ENCODE measurements at regions not wholly inside any gene's neighbourhood (a gene's known extent, or its start where the extent isn't known, plus 50 kb on each side); places are given as distances from the start of the nearest gene placed in this dataset.

GRCh38 chr5:164578401-164578800, 1073.0 kb downstream of the MAT2B start:
- no peaks in the 10 kb centered on the region for H3K27me3 Mint-ChIP-seq
- no peak overlapping the region for H3K27ac Mint-ChIP-seq
- no peak overlapping the region for H3K4me3 Mint-ChIP-seq
- no peaks in the 10 kb centered on the region for H3K4me1 Mint-ChIP-seq (ENCODE audit: low read depth)
- no peaks in the 10 kb centered on the region for H3K36me3 Mint-ChIP-seq (ENCODE audit: low read depth)
- intact Hi-C loops (cut with micrococcal nuclease) = no loop called here
- no peaks in the 10 kb centered on the region for H3K9me3 Mint-ChIP-seq

DNA sequence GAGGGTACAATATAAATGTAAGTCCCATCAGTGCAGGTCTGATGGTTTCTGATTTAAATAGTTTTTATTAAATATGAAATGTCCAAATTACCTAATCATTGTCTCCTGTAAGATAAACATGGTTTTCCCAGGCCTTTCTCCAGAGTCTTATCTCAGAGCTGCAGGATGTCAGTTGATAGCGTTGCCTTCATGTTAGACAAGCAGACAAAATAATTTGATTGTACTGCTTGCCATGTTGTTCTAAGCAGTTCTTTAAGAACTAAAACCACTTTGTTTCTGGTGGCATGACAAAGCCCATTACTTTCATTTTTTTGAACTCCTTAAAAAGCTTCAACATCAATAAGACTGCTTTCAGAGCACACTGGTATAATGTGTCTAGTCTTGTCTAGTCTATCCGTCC, 1073.5 kb downstream of the MAT2B start:
- Mint-ChIP-seq H3K4me3 (no peak overlapping the region), H3K27me3 (no peaks in the 10 kb centered on the region), H3K4me1 (ENCODE audit: low read depth) (no peaks in the 10 kb centered on the region), H3K9me3 (no peaks in the 10 kb centered on the region), H3K36me3 (ENCODE audit: low read depth) (no peaks in the 10 kb centered on the region), H3K27ac (no peak overlapping the region)
- intact Hi-C loops (cut with micrococcal nuclease) = no loop called here

DNA sequence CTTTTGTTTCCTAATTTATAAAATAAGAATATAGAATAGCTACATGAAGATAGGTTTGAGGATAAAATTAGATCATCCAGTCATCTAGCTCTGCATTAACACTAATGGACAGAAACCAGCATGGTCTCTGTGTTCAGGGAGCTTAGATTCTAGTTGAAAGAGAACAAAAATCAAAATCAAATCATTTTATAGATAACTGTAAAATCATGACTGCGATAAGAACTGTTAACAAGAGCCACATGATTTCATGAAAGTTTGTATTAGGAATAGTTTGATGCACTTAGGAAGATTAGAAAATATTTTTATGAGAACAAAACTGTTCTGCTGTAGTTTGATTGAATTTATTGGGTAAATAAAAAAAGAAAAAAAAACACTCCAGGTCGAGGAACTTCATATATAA, 1074.7 kb downstream of the MAT2B start:
- H3K9me3 Mint-ChIP-seq = no peaks in the 10 kb centered on the region
- intact Hi-C loops (cut with micrococcal nuclease) = no loop called here
- H3K4me3 Mint-ChIP-seq = no peak overlapping the region
- H3K27ac Mint-ChIP-seq = no peak overlapping the region
- no peaks in the 10 kb centered on the region for H3K27me3 Mint-ChIP-seq
- H3K4me1 Mint-ChIP-seq (ENCODE audit: low read depth) = no peaks in the 10 kb centered on the region
- no peaks in the 10 kb centered on the region for H3K36me3 Mint-ChIP-seq (ENCODE audit: low read depth)

DNA sequence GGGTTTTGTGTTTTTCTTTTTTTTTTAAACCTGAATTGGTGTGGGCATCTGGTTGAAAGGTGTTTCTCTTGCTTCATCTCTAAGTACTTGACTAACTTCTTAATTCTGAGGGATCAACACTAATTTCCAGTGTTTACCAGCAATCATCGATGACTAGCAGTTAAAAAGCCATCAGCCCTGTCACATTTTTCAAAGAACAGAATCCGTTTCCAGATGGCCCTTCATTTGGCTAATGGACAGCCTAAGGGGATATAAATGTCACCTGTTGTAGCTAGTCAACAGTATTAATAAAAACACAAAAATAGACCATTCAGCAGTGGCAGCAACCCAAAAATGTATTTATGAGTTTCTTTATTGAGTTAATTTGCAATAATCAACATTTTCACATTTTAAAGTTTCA, 1076.5 kb downstream of the MAT2B start:
- H3K4me1 Mint-ChIP-seq (ENCODE audit: low read depth) = no peaks in the 10 kb centered on the region
- no peak overlapping the region for H3K4me3 Mint-ChIP-seq
- intact Hi-C loops (cut with micrococcal nuclease) = no loop called here
- H3K27me3 Mint-ChIP-seq = no peaks in the 10 kb centered on the region
- peaks cover 11% of the 10 kb centered on the region for H3K9me3 Mint-ChIP-seq
- H3K36me3 Mint-ChIP-seq (ENCODE audit: low read depth) = no peaks in the 10 kb centered on the region
- no peak overlapping the region for H3K27ac Mint-ChIP-seq

- Mint-ChIP-seq H3K27ac (no peak overlapping the region), H3K4me1 (ENCODE audit: low read depth) (no peaks in the 10 kb centered on the region), H3K9me3 (no peaks in the 10 kb centered on the region), H3K4me3 (no peak overlapping the region), H3K27me3 (no peaks in the 10 kb centered on the region), H3K36me3 (ENCODE audit: low read depth) (no peaks in the 10 kb centered on the region)
- intact Hi-C loops (cut with micrococcal nuclease) = no loop called here
Observed at GRCh38 chr5:164593982-164594381, 1088.6 kb downstream of the MAT2B start.

DNA sequence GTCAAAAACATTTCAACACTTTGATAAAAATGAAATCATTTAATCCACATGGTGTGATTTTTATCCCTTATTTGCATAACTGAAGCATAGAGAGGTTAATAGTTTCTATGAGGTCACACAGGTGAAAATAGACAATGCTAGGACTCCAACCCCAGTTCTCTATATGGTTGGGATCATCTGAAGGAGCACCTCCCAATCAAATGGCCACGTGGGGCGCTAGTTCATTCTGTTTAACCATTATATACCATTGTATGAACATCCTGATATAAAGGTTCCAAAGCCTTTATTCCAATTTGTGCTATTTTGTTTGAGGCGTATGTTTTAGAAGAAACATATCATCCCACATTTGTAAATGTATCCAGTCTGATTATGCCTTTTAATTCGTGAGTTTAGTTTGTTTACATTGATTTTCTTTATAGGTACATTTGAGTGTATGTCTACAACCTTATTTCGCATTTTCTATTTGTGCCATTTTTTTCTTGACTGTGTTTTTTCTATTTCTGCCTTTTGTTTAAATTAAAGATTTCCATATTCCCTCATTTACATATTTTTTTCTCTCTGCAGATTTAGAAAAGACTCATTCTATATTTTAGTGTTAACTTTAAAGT, 1092.0 kb downstream of the MAT2B start:
- intact Hi-C loops (cut with micrococcal nuclease) = no loop called here
- Mint-ChIP-seq H3K4me1 (ENCODE audit: low read depth) (no peaks in the 10 kb centered on the region), H3K4me3 (no peak overlapping the region), H3K27ac (no peak overlapping the region), H3K36me3 (ENCODE audit: low read depth) (no peaks in the 10 kb centered on the region), H3K9me3 (peaks cover 16% of the 10 kb centered on the region), H3K27me3 (no peaks in the 10 kb centered on the region)

- H3K9me3 Mint-ChIP-seq = peaks cover 16% of the 10 kb centered on the region
- intact Hi-C loops (cut with micrococcal nuclease) = no loop called here
- H3K4me3 Mint-ChIP-seq = no peak overlapping the region
- H3K27ac Mint-ChIP-seq = no peak overlapping the region
- no peaks in the 10 kb centered on the region for H3K36me3 Mint-ChIP-seq (ENCODE audit: low read depth)
- no peaks in the 10 kb centered on the region for H3K4me1 Mint-ChIP-seq (ENCODE audit: low read depth)
- H3K27me3 Mint-ChIP-seq = no peaks in the 10 kb centered on the region
Observed at GRCh38 chr5:164600274-164600673, 1094.9 kb downstream of the MAT2B start.

DNA sequence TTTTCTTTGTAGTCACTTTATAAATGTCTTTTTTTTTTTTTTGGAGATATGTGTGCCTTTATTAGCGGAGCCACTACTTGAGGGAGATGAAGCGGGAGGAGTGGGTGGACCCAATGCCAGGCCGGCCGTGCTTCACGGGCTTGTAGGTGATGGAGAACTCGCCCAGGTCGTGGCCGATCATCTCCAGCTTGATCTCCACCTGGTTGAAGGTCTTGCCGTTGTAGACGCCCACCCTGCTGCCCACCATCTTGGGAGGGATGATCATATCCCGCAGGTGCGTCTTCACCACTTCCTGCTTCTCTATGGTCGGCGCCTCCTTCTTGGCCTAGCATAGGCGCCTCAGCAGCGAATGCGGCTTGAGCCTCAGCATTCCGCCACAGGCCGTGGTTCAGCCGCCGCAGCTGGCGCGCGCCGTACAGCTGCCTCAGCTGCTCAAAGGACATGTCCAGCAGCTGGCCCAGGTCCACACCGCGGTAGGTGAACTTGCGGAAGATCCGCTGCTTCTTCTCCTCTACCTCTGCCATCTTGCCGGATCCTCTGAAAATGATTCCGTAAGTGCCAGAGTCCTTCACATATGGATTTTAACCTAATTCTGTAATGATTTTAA, 1095.6 kb downstream of the MAT2B start:
- Mint-ChIP-seq H3K27ac (no peak overlapping the region), H3K9me3 (peaks cover 16% of the 10 kb centered on the region), H3K4me1 (ENCODE audit: low read depth) (no peaks in the 10 kb centered on the region), H3K27me3 (no peaks in the 10 kb centered on the region), H3K36me3 (ENCODE audit: low read depth) (no peaks in the 10 kb centered on the region), H3K4me3 (no peak overlapping the region)
- intact Hi-C loops (cut with micrococcal nuclease) = no loop called here

- no peaks in the 10 kb centered on the region for H3K4me1 Mint-ChIP-seq (ENCODE audit: low read depth)
- H3K9me3 Mint-ChIP-seq = no peaks in the 10 kb centered on the region
- intact Hi-C loops (cut with micrococcal nuclease) = no loop called here
- no peak overlapping the region for H3K4me3 Mint-ChIP-seq
- no peaks in the 10 kb centered on the region for H3K27me3 Mint-ChIP-seq
- H3K27ac Mint-ChIP-seq = no peak overlapping the region
- H3K36me3 Mint-ChIP-seq (ENCODE audit: low read depth) = no peaks in the 10 kb centered on the region
Observed at GRCh38 chr5:164608507-164608906, 1103.1 kb downstream of the MAT2B start.

DNA sequence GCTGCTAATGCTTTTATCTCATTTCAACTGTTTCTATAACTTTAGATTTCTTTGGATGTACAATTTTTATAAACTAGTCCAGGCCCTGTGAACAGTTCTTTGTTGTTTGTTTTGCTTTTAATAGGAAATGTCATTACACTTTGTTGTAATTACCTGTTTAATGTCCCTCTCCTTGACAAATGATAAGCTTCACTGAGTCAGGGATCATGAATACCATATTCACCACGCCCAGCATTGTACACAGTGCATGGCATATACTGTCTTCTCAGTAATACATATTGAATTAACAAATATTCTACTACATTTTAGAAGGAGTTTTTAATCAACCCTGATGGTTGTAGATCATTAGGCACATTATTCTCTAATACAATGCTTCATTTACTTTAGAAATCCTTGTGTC, 1105.0 kb downstream of the MAT2B start:
- Mint-ChIP-seq H3K4me1 (ENCODE audit: low read depth) (no peaks in the 10 kb centered on the region), H3K4me3 (no peak overlapping the region), H3K36me3 (ENCODE audit: low read depth) (no peaks in the 10 kb centered on the region), H3K9me3 (no peaks in the 10 kb centered on the region), H3K27ac (no peak overlapping the region), H3K27me3 (no peaks in the 10 kb centered on the region)
- intact Hi-C loops (cut with micrococcal nuclease) = no loop called here

DNA sequence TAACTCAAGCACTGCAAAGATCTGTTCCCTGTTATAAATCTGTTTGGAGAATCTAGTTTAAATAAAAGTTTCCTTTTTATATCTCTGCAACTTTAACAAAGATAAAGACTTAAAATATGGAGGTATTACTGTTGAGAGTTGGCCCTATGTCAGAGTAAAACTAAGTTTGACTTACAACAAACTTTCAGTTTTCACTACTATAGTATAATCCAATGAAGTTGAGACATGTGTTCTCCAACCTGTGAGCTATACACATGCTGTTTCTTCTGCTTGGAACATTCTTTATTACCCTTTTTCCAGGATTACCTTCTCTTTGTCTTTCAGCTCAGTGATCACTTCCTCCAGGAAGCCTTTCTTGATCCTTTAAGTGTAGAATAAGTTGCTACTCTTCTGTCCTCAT, 1109.3 kb downstream of the MAT2B start:
- H3K4me3 Mint-ChIP-seq = no peak overlapping the region
- H3K27me3 Mint-ChIP-seq = no peaks in the 10 kb centered on the region
- H3K4me1 Mint-ChIP-seq (ENCODE audit: low read depth) = no peaks in the 10 kb centered on the region
- H3K36me3 Mint-ChIP-seq (ENCODE audit: low read depth) = no peaks in the 10 kb centered on the region
- H3K9me3 Mint-ChIP-seq = no peaks in the 10 kb centered on the region
- no peak overlapping the region for H3K27ac Mint-ChIP-seq
- intact Hi-C loops (cut with micrococcal nuclease) = no loop called here

GRCh38 chr5:164617290-164617689, 1111.9 kb downstream of the MAT2B start:
- intact Hi-C loops (cut with micrococcal nuclease) = no loop called here
- Mint-ChIP-seq H3K4me1 (ENCODE audit: low read depth) (no peaks in the 10 kb centered on the region), H3K27me3 (peaks cover 2% of the 10 kb centered on the region), H3K4me3 (no peak overlapping the region), H3K9me3 (no peaks in the 10 kb centered on the region), H3K36me3 (ENCODE audit: low read depth) (no peaks in the 10 kb centered on the region), H3K27ac (no peak overlapping the region)

- Mint-ChIP-seq H3K9me3 (no peaks in the 10 kb centered on the region), H3K36me3 (ENCODE audit: low read depth) (no peaks in the 10 kb centered on the region), H3K27me3 (no peaks in the 10 kb centered on the region), H3K4me1 (ENCODE audit: low read depth) (no peaks in the 10 kb centered on the region), H3K4me3 (no peak overlapping the region), H3K27ac (no peak overlapping the region)
- intact Hi-C loops (cut with micrococcal nuclease) = no loop called here
Observed at GRCh38 chr5:164627021-164627420, 1121.6 kb downstream of the MAT2B start.

- Mint-ChIP-seq H3K4me3 (no peak overlapping the region), H3K9me3 (no peaks in the 10 kb centered on the region), H3K27me3 (no peaks in the 10 kb centered on the region), H3K36me3 (ENCODE audit: low read depth) (no peaks in the 10 kb centered on the region), H3K27ac (no peak overlapping the region), H3K4me1 (ENCODE audit: low read depth) (no peaks in the 10 kb centered on the region)
- intact Hi-C loops (cut with micrococcal nuclease) = no loop called here
Observed at GRCh38 chr5:164636456-164636855, 1131.0 kb downstream of the MAT2B start.

GRCh38 chr5:164637931-164638521, 1132.6 kb downstream of the MAT2B start:
- Mint-ChIP-seq H3K27ac (no peak overlapping the region), H3K4me1 (ENCODE audit: low read depth) (no peaks in the 10 kb centered on the region), H3K36me3 (ENCODE audit: low read depth) (no peaks in the 10 kb centered on the region), H3K27me3 (no peaks in the 10 kb centered on the region), H3K9me3 (no peaks in the 10 kb centered on the region), H3K4me3 (no peak overlapping the region)
- intact Hi-C loops (cut with micrococcal nuclease) = no loop called here

Data from dendritic cell treated with granulocyte-macrophage colony-stimulating factor and Interleukin-4, amounts not matched to agents 40 ng/mL and 50 ng/mL, for 4 days (primary cell).